Keratinocyte (primary cell): ENCODE measurements at regions not wholly inside any gene's neighbourhood (a gene's known extent, or its start where the extent isn't known, plus 50 kb on each side); places are given as distances from the start of the nearest gene placed in this dataset.

ENCODE experiments used
- DNase-seq: peaks from one replicate; pipeline ENCODE4 v3.0.0-alpha.2; 2011; ENCODE audit warnings: low read depth, missing footprints, low spot score
- FAIRE-seq: peaks from 2 replicates; lab custom pipeline; 2011; peaks lifted over from hg19 to GRCh38; lab: Jason Lieb, UNC
- H2AFZ ChIP-seq: 2 replicates; pipeline ENCODE4 v1.6.0; 2012; ENCODE audit warnings: low read length, control low read depth, inconsistent platforms; ENCODE audit not compliant: control insufficient read depth
- H3K27ac ChIP-seq: 2 replicates; pipeline ENCODE4 v1.5.1; 2011; ENCODE audit warnings: low read length; ENCODE audit not compliant: control insufficient read depth, insufficient read depth
- H3K27me3 ChIP-seq: 3 replicates; pipeline ENCODE4 v1.6.0; 2011; ENCODE audit warnings: low read length; ENCODE audit not compliant: control insufficient read depth, insufficient read depth; ENCODE audit errors: extremely low read depth
- H3K36me3 ChIP-seq, 2 experiments: 2 replicates in 1 of 2; 3 replicates in 1 of 2; pipeline ENCODE4 v1.5.1; 2011; ENCODE audit warnings: low read length in 2 of 2, mild to moderate bottlenecking in 1 of 2; ENCODE audit not compliant: control insufficient read depth in 2 of 2, insufficient read depth in 2 of 2; ENCODE audit errors: extremely low read depth in 1 of 2
- H3K4me1 ChIP-seq: 3 replicates; pipeline ENCODE4 v1.5.1; 2011; ENCODE audit warnings: low read length; ENCODE audit not compliant: control insufficient read depth, insufficient read depth; ENCODE audit errors: extremely low read depth
- H3K4me2 ChIP-seq: 3 replicates; pipeline ENCODE4 v1.6.0; 2011; ENCODE audit warnings: low read depth, low read length; ENCODE audit not compliant: control insufficient read depth, insufficient read depth; ENCODE audit errors: extremely low read depth
- H3K4me3 ChIP-seq, 3 experiments: fragments of 200-600 bp in 1 of 3; sonication (generic) in 1 of 3; 2 replicates in 2 of 3; 3 replicates in 1 of 3; pipeline ENCODE4 v1.5.1; 2011 to 2016; ENCODE audit warnings: low read length in 3 of 3, mild to moderate bottlenecking in 3 of 3, control low read depth in 2 of 3, inconsistent platforms in 1 of 3, low read depth in 1 of 3, mixed read lengths in 1 of 3, mixed run types in 1 of 3, moderate library complexity in 1 of 3; ENCODE audit not compliant: control insufficient read depth in 2 of 3, insufficient read depth in 2 of 3; ENCODE audit errors: extremely low read depth in 1 of 3
- H3K79me2 ChIP-seq: 2 replicates; pipeline ENCODE4 v1.6.0; 2012; ENCODE audit warnings: low read length; ENCODE audit not compliant: control insufficient read depth, insufficient read depth
- H3K9ac ChIP-seq: 3 replicates; pipeline ENCODE4 v1.6.0; 2011; ENCODE audit warnings: low read length; ENCODE audit not compliant: control insufficient read depth, insufficient read depth; ENCODE audit errors: extremely low read depth
- H3K9me1 ChIP-seq: 3 replicates; pipeline ENCODE4 v1.6.0; 2011; ENCODE audit warnings: low read length; ENCODE audit not compliant: control insufficient read depth, insufficient read depth; ENCODE audit errors: extremely low read depth
- H3K9me3 ChIP-seq: 2 replicates; pipeline ENCODE4 v1.5.1; 2012; ENCODE audit warnings: low read depth, low read length; ENCODE audit not compliant: control insufficient read depth
- H4K20me1 ChIP-seq: 3 replicates; pipeline ENCODE4 v1.6.0; 2011; ENCODE audit warnings: low read length; ENCODE audit not compliant: control insufficient read depth, insufficient read depth; ENCODE audit errors: extremely low read depth
- CTCF ChIP-seq, 3 experiments: IDR thresholded peaks in 1 of 3; conservative IDR thresholded peaks in 1 of 3; optimal IDR thresholded peaks in 1 of 3; 2 replicates in 2 of 3; 3 replicates in 1 of 3; pipeline versions ENCODE3 to v1.5.1; 2011; ENCODE audit warnings: low read length in 3 of 3, mild to moderate bottlenecking in 3 of 3, moderate library complexity in 2 of 3, control low read depth in 1 of 3, inconsistent platforms in 1 of 3; ENCODE audit not compliant: insufficient read depth in 2 of 3; ENCODE audit errors: extremely low read depth in 1 of 3
- EZH2 ChIP-seq: IDR thresholded peaks from one replicate; pipeline ENCODE4 v1.6.1; 2012; ENCODE audit warnings: inconsistent platforms, mild to moderate bottlenecking, low read length, moderate library complexity
- dilution Hi-C: fragments of 300-500 bp; cut with MboI; formaldehyde crosslinking; loops from one replicate; pipeline ENCODE4 v1.7.0; 2020; ENCODE audit warnings: low sequenced_read_pairs; ENCODE audit not compliant: extremely low pct_ligation_motif_present

GRCh38 chr5:74303578-74303977, 336.9 kb downstream of the ENC1 start:
- dilution Hi-C loops = no loop called here
- FAIRE-seq = no peak
- H3K79me2 ChIP-seq = no peaks in the 10 kb centered on the region
- no peak overlapping the region for H3K9ac ChIP-seq
- no peaks in the 10 kb centered on the region for H4K20me1 ChIP-seq
- H3K27me3 ChIP-seq = no peaks in the 10 kb centered on the region
- TF ChIP-seq EZH2 = no peak
- no peak for TF ChIP-seq CTCF (optimal IDR thresholded peaks at IDR 0.05 in 1 of 3, IDR thresholded peaks at IDR 0.05 in 1 of 3, conservative IDR thresholded peaks at IDR 0.05 in 1 of 3; ENCODE audit: extremely low read depth in 1 of 3, insufficient read depth in 2 of 3, low read length in 3 of 3)
- no peaks in the 10 kb centered on the region for H3K9me3 ChIP-seq
- no peak overlapping the region for H3K27ac ChIP-seq
- H3K4me2 ChIP-seq = no peak overlapping the region
- H2AFZ ChIP-seq = no peak overlapping the region
- no peaks in the 10 kb centered on the region for H3K4me1 ChIP-seq
- H3K4me3 ChIP-seq = no peak overlapping the region
- DNase-seq = no peak
- H3K36me3 ChIP-seq = no peaks in the 10 kb centered on the region
- H3K9me1 ChIP-seq = no peaks in the 10 kb centered on the region

DNA sequence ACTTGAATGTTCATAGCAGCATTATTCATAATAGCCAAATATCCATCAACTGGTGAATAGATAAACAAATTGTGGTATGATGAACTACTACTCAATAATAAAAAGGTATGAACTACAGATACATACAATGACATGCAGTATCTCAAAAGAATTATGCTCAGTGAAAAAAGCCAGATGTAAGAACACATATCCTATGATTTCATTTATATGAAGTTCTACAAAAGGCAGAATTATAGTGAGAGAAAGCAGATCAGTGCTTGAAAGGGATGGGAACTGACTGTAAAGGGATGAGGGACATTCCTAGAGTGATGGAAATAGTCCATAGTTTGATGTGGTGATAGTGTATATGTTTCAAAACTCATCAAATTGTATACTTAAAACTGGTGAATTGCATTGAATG, 339.0 kb downstream of the ENC1 start:
- H3K27ac ChIP-seq = no peak overlapping the region
- no peaks in the 10 kb centered on the region for H3K79me2 ChIP-seq
- no peak overlapping the region for H2AFZ ChIP-seq
- TF ChIP-seq EZH2 = no peak
- TF ChIP-seq CTCF (optimal IDR thresholded peaks at IDR 0.05 in 1 of 3, IDR thresholded peaks at IDR 0.05 in 1 of 3, conservative IDR thresholded peaks at IDR 0.05 in 1 of 3; ENCODE audit: extremely low read depth in 1 of 3, insufficient read depth in 2 of 3, low read length in 3 of 3) = no peak
- H3K36me3 ChIP-seq = no peaks in the 10 kb centered on the region
- H4K20me1 ChIP-seq = no peaks in the 10 kb centered on the region
- no peak overlapping the region for H3K9ac ChIP-seq
- H3K4me1 ChIP-seq = peaks cover 12% of the 10 kb centered on the region
- dilution Hi-C loops = no loop called here
- H3K4me3 ChIP-seq = no peak overlapping the region
- FAIRE-seq (no peak), DNase-seq (no peak)
- H3K27me3 ChIP-seq = no peaks in the 10 kb centered on the region
- H3K9me1 ChIP-seq = no peaks in the 10 kb centered on the region
- no peak overlapping the region for H3K4me2 ChIP-seq
- H3K9me3 ChIP-seq = no peaks in the 10 kb centered on the region
